Body of pancreas (tissue), 4 donors: ENCODE measurements at regions not wholly inside any gene's neighbourhood (a gene's known extent, or its start where the extent isn't known, plus 50 kb on each side); places are given as distances from the start of the nearest gene placed in this dataset.

ENCODE experiments used
- CTCF ChIP-seq, 7 experiments: fragments of 450-650 bp in 4 of 7; fragments of 200-600 bp in 3 of 7; sonication (generic) in 3 of 7; IDR thresholded peaks; one replicate each; pipeline ENCODE4 v1.5.1; 2016 to 2019; ENCODE audit warnings: antibody characterized with exemption in 7 of 7
- POLR2A ChIP-seq, 3 donors: fragments of 450-650 bp; IDR thresholded peaks; one replicate each; pipeline ENCODE4 v1.6.1; 2016; ENCODE audit warnings: antibody characterized with exemption in 3 of 3, mild to moderate bottlenecking in 2 of 3

GRCh38 chr13:43978688-43979087 lies 99.0 kb downstream of the LACC1 start:
- TF ChIP-seq POLR2A (IDR thresholded peaks at IDR 0.05) = no peak
- no peak for TF ChIP-seq CTCF (IDR thresholded peaks at IDR 0.05)
